Neural progenitor cell (in vitro differentiated cells): ENCODE measurements at regions not wholly inside any gene's neighbourhood (a gene's known extent, or its start where the extent isn't known, plus 50 kb on each side); places are given as distances from the start of the nearest gene placed in this dataset.
A peak's percentile ranks its signal among the peaks of the same experiment; 100 is the strongest.
"Not testable (repeated sequence)": the region's sequence is repeated elsewhere in the genome, so short reads cannot be mapped to it uniquely, and the experiment has no call there.

Experiments used
- DNase-seq: peaks from one replicate; pipeline ENCODE4 v3.0.0-alpha.2; 2016; ENCODE audit warnings: low spot score
- H2AFZ ChIP-seq: fragments of 200-600 bp; sonication (generic); replicated peaks from 2 replicates; pipeline ENCODE4 v1.6.1; 2016; ENCODE audit warnings: antibody characterized with exemption
- H3F3A ChIP-seq: fragments of 200-600 bp; sonication (generic); 2 replicates; pipeline ENCODE4 v1.6.1; 2016; ENCODE audit warnings: antibody characterized with exemption, low read depth
- H3K27ac ChIP-seq: fragments of 200-600 bp; sonication (generic); 2 replicates; pipeline ENCODE4 v1.5.1; 2016; ENCODE audit warnings: mild to moderate bottlenecking
- H3K27me3 ChIP-seq: fragments of 200-600 bp; sonication (generic); 2 replicates; pipeline ENCODE4 v1.6.1; 2016; ENCODE audit warnings: mild to moderate bottlenecking, moderate library complexity
- H3K36me3 ChIP-seq: fragments of 200-600 bp; sonication (generic); 2 replicates; pipeline ENCODE4 v1.5.1; 2016
- H3K4me1 ChIP-seq: fragments of 200-600 bp; sonication (generic); 2 replicates; pipeline ENCODE4 v1.6.1; 2016; ENCODE audit warnings: mixed run types
- H3K4me2 ChIP-seq: fragments of 200-600 bp; sonication (generic); 2 replicates; pipeline ENCODE4 v1.6.1; 2016
- H3K4me3 ChIP-seq: fragments of 200-600 bp; sonication (generic); 2 replicates; pipeline ENCODE4 v1.5.1; 2016
- H3K79me2 ChIP-seq: fragments of 200-600 bp; sonication (generic); 2 replicates; pipeline ENCODE4 v1.6.1; 2016; ENCODE audit warnings: low read depth
- H3K9ac ChIP-seq: fragments of 200-600 bp; sonication (generic); 2 replicates; pipeline ENCODE4 v1.6.1; 2016
- H3K9me3 ChIP-seq: fragments of 200-600 bp; sonication (generic); 2 replicates; pipeline ENCODE4 v1.5.1; 2016; ENCODE audit warnings: low read depth
- H4K20me1 ChIP-seq: fragments of 200-600 bp; sonication (generic); 2 replicates; pipeline ENCODE4 v1.6.1; 2016; ENCODE audit warnings: low read depth
- H3K27ac Mint-ChIP-seq: 3 replicates; pipeline ENCODE4 v1.8.0; 2021; ENCODE audit warnings: mixed read lengths
- H3K27me3 Mint-ChIP-seq: 2 replicates; pipeline ENCODE4 v1.8.0; 2022; ENCODE audit warnings: low read depth, mild to moderate bottlenecking, inconsistent platforms, moderate library complexity, mixed read lengths; ENCODE audit not compliant: insufficient read depth
- H3K36me3 Mint-ChIP-seq: 3 replicates; pipeline ENCODE4 v1.8.0; 2021; ENCODE audit warnings: mixed read lengths
- H3K4me1 Mint-ChIP-seq: 3 replicates; pipeline ENCODE4 v1.8.0; 2021; ENCODE audit warnings: mixed read lengths
- H3K4me3 Mint-ChIP-seq: 3 replicates; pipeline ENCODE4 v1.8.0; 2021; ENCODE audit warnings: mild to moderate bottlenecking, moderate library complexity, mixed read lengths
- H3K9me3 Mint-ChIP-seq: 3 replicates; pipeline ENCODE4 v1.8.0; 2020; ENCODE audit warnings: mixed read lengths
- EZH2 ChIP-seq: fragments of 200-600 bp; sonication (generic); IDR thresholded peaks from 2 replicates; pipeline ENCODE4 v1.6.1; 2017; ENCODE audit warnings: antibody characterized with exemption, mild to moderate bottlenecking, moderate library complexity
- EZH2phosphoT487 ChIP-seq: fragments of 200-600 bp; sonication (generic); IDR thresholded peaks from 2 replicates; pipeline ENCODE4 v1.6.1; 2017; ENCODE audit warnings: antibody characterized with exemption
- TF ChIP-seq, protein P1 (sequence below): fragments of 200-600 bp; sonication (generic); IDR thresholded peaks from 2 replicates; pipeline ENCODE4 v1.5.1; 2017; ENCODE audit warnings: antibody characterized with exemption, mild to moderate bottlenecking

GRCh38 chr10:44253769-44254462 lies 131.0 kb downstream of the CXCL12 start:
- no peaks in the 10 kb centered on the region for H3F3A ChIP-seq
- no peak overlapping the region for H3K4me3 ChIP-seq
- H3K4me1 ChIP-seq = no peaks in the 10 kb centered on the region
- H3K36me3 Mint-ChIP-seq = no peaks in the 10 kb centered on the region
- H3K4me1 Mint-ChIP-seq = no peaks in the 10 kb centered on the region
- H3K9me3 Mint-ChIP-seq = peaks cover 6% of the 10 kb centered on the region
- no peak overlapping the region for H2AFZ ChIP-seq
- H3K4me3 Mint-ChIP-seq = no peak overlapping the region
- no peak overlapping the region for H3K27ac ChIP-seq
- no peaks in the 10 kb centered on the region for H3K9me3 ChIP-seq
- no peak overlapping the region for H3K4me2 ChIP-seq
- no peak for DNase-seq
- no peak overlapping the region for H3K27ac Mint-ChIP-seq
- no peaks in the 10 kb centered on the region for H3K79me2 ChIP-seq
- H4K20me1 ChIP-seq = no peaks in the 10 kb centered on the region
- TF ChIP-seq, protein P1, sequence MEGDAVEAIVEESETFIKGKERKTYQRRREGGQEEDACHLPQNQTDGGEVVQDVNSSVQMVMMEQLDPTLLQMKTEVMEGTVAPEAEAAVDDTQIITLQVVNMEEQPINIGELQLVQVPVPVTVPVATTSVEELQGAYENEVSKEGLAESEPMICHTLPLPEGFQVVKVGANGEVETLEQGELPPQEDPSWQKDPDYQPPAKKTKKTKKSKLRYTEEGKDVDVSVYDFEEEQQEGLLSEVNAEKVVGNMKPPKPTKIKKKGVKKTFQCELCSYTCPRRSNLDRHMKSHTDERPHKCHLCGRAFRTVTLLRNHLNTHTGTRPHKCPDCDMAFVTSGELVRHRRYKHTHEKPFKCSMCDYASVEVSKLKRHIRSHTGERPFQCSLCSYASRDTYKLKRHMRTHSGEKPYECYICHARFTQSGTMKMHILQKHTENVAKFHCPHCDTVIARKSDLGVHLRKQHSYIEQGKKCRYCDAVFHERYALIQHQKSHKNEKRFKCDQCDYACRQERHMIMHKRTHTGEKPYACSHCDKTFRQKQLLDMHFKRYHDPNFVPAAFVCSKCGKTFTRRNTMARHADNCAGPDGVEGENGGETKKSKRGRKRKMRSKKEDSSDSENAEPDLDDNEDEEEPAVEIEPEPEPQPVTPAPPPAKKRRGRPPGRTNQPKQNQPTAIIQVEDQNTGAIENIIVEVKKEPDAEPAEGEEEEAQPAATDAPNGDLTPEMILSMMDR = no peak
- TF ChIP-seq EZH2 (no peak), EZH2phosphoT487 (no peak)
- peaks cover 6% of the 10 kb centered on the region for H3K27me3 Mint-ChIP-seq
- H3K9ac ChIP-seq = no peak overlapping the region
- H3K27me3 ChIP-seq = no peaks in the 10 kb centered on the region
- H3K36me3 ChIP-seq = no peaks in the 10 kb centered on the region

GRCh38 chr10:44252631-44253030 lies 132.3 kb downstream of the CXCL12 start:
- not testable (repeated sequence) for H3K9me3 Mint-ChIP-seq

GRCh38 chr10:44249933-44250332 lies 135.0 kb downstream of the CXCL12 start:
- not testable (repeated sequence) for H3K9ac ChIP-seq, H3K36me3 ChIP-seq, H3K79me2 ChIP-seq, H3K4me1 Mint-ChIP-seq, H3K4me3 Mint-ChIP-seq, H3K27ac Mint-ChIP-seq, H3F3A ChIP-seq, H3K36me3 Mint-ChIP-seq, DNase-seq, H3K4me3 ChIP-seq, H3K4me2 ChIP-seq, H4K20me1 ChIP-seq, H3K27me3 ChIP-seq, H3K27ac ChIP-seq, H3K9me3 ChIP-seq, H3K4me1 ChIP-seq
- Mint-ChIP-seq H3K27me3 (peaks cover 13% of the 10 kb centered on the region), H3K9me3 (peaks cover 15% of the 10 kb centered on the region)
- peak overlapping the region; percentile 98 for H2AFZ ChIP-seq

More at GRCh38 chr10:44252631-44253030, 132.3 kb downstream of the CXCL12 start:
- not testable (repeated sequence) for H3K27ac ChIP-seq, H3K4me3 ChIP-seq, H3K36me3 Mint-ChIP-seq, H4K20me1 ChIP-seq, H3K4me3 Mint-ChIP-seq, H3K36me3 ChIP-seq, H3K27me3 Mint-ChIP-seq, H3K4me2 ChIP-seq, H3K9me3 ChIP-seq, H3K79me2 ChIP-seq, H3K27me3 ChIP-seq, H3F3A ChIP-seq, H2AFZ ChIP-seq, H3K9ac ChIP-seq, H3K27ac Mint-ChIP-seq, H3K4me1 ChIP-seq, DNase-seq, H3K4me1 Mint-ChIP-seq

- H3K4me2 ChIP-seq = no peak overlapping the region
These were observed 135.4 kb downstream of the CXCL12 start for GRCh38 chr10:44249490-44249889.

GRCh38 chr10:44246700-44247099 lies 138.2 kb downstream of the CXCL12 start:
- not testable (repeated sequence) for H3K36me3 ChIP-seq, H3F3A ChIP-seq, H3K4me3 Mint-ChIP-seq, H3K36me3 Mint-ChIP-seq, H3K4me1 ChIP-seq, H3K4me3 ChIP-seq, H3K9ac ChIP-seq, H3K4me2 ChIP-seq, H3K4me1 Mint-ChIP-seq, H3K27ac Mint-ChIP-seq, H3K27ac ChIP-seq, H4K20me1 ChIP-seq, DNase-seq, H3K79me2 ChIP-seq, H3K9me3 ChIP-seq, H3K27me3 ChIP-seq, H2AFZ ChIP-seq
- H3K9me3 Mint-ChIP-seq = peaks cover 19% of the 10 kb centered on the region
- H3K27me3 Mint-ChIP-seq = peaks cover 15% of the 10 kb centered on the region

More at GRCh38 chr10:44249490-44249889, 135.4 kb downstream of the CXCL12 start:
- Mint-ChIP-seq H3K4me3 (no peak overlapping the region), H3K36me3 (no peaks in the 10 kb centered on the region), H3K27me3 (peaks cover 15% of the 10 kb centered on the region), H3K27ac (no peak overlapping the region), H3K4me1 (no peaks in the 10 kb centered on the region), H3K9me3 (peaks cover 15% of the 10 kb centered on the region)
- no peaks in the 10 kb centered on the region for H3K27me3 ChIP-seq
- no peak overlapping the region for H3K9ac ChIP-seq
- TF ChIP-seq, protein P1 = no peak
- no peak for TF ChIP-seq EZH2phosphoT487
- TF ChIP-seq EZH2 = no peak
- H3F3A ChIP-seq = no peaks in the 10 kb centered on the region
- H2AFZ ChIP-seq = peak overlapping the region; percentile 98
- H4K20me1 ChIP-seq = no peaks in the 10 kb centered on the region
- no peak overlapping the region for H3K27ac ChIP-seq
- H3K79me2 ChIP-seq = no peaks in the 10 kb centered on the region
- H3K4me1 ChIP-seq = no peaks in the 10 kb centered on the region
- no peaks in the 10 kb centered on the region for H3K9me3 ChIP-seq
- H3K4me3 ChIP-seq = no peak overlapping the region
- H3K36me3 ChIP-seq = no peaks in the 10 kb centered on the region
- DNase-seq = peak; percentile 32

- not testable (repeated sequence) for H2AFZ ChIP-seq, H3K4me3 ChIP-seq, H3K27me3 ChIP-seq
These were observed 138.6 kb downstream of the CXCL12 start for GRCh38 chr10:44246287-44246686.

More at GRCh38 chr10:44246287-44246686, 138.6 kb downstream of the CXCL12 start:
- H3F3A ChIP-seq, H3K36me3 ChIP-seq, DNase-seq, H3K9me3 ChIP-seq, H3K4me1 ChIP-seq, H3K79me2 ChIP-seq, H3K4me3 Mint-ChIP-seq, H3K27ac ChIP-seq, H3K4me1 Mint-ChIP-seq, H3K36me3 Mint-ChIP-seq, H4K20me1 ChIP-seq, H3K27ac Mint-ChIP-seq, H3K9ac ChIP-seq, H3K4me2 ChIP-seq: not testable (repeated sequence)
- Mint-ChIP-seq H3K9me3 (peaks cover 21% of the 10 kb centered on the region), H3K27me3 (peaks cover 14% of the 10 kb centered on the region)
